ENCODE measurements at regions not wholly inside any gene's neighbourhood (a gene's known extent, or its start where the extent isn't known, plus 50 kb on each side); places are given as distances from the start of the nearest gene placed in this dataset.
"Not testable (repeated sequence)": the region's sequence is repeated elsewhere in the genome, so short reads cannot be mapped to it uniquely, and the experiment has no call there.

DNA sequence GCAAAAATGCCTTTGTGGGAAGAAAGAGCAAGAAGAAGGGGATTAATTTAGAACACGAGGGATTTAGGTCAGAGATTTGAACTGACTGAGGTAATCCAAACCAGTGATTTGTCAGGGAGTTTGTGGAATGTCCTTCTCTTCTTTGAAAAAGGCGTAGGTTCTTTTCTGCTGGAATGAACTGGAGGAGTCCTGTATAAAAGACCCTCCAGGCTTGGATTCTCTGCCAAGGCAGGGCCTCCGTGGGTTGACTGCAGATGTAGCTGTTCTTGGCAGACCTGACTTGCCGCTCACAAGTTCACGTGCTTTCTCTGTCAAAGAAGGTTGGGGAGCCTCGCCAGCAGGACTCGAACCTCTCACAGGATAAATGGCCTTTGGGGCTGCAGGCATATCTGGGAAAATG is 62.8 kb upstream of the STC2 start:
- TF ChIP-seq POLR2AphosphoS5 (IDR thresholded peaks at IDR 0.05): no peak
- no peak for TF ChIP-seq CTCF (IDR thresholded peaks at IDR 0.05)
- no peak for TF ChIP-seq EP300 (IDR thresholded peaks at IDR 0.05)
- TF ChIP-seq POLR2A (IDR thresholded peaks at IDR 0.05): no peak
- H3K36me3 ChIP-seq: no peaks in the 10 kb centered on the region
- peak in 1 of 2 donors; percentile 10 for DNase-seq
- H3K4me3 ChIP-seq: no peak overlapping the region
- peaks cover 0 to 13% (median 7%) of the 10 kb centered on the region in 4 donors for H3K9me3 ChIP-seq
- intact Hi-C loops (cut with DNase I; ENCODE audit: low total_unique reads): no loop called here
- 67 to 79% (median 77%) methylated on average over 7 of the region's 7 CpGs for WGBS, 5 donors
- H3K27ac ChIP-seq: no peak overlapping the region
- peaks cover 0 to 13% (median 0%) of the 10 kb centered on the region in 3 donors for H3K27me3 ChIP-seq
- no peaks in the 10 kb centered on the region for H3K4me1 ChIP-seq

DNA sequence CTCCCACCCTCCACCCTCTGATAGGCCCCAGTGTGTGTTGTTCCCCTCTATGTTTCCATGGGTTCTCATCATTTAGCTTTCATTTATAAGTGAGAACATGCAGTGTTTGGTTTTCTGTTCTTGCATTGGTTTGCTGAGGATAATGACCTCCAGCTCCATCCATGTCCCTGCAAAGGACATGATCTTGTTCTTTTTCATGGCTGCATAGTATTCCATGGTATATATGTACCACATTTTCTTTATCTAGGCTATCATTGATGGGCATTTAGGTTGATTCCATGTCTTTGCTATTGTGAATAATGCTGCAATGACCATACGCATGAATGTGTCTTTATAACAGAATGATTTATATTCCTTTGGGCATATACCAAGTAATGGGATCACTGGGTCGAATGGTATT is 59.1 kb upstream of the STC2 start:
- H3K4me3 ChIP-seq; H3K4me1 ChIP-seq; H3K36me3 ChIP-seq; H3K9me3 ChIP-seq; H3K27ac ChIP-seq; intact Hi-C loops (cut with DNase I; ENCODE audit: low total_unique reads); DNase-seq: not testable (repeated sequence)
- peaks cover 0 to 13% (median 0%) of the 10 kb centered on the region in 3 donors for H3K27me3 ChIP-seq
- 78 to 91% (median 83%) methylated on average over 2 of the region's 2 CpGs for WGBS, 5 donors

DNA sequence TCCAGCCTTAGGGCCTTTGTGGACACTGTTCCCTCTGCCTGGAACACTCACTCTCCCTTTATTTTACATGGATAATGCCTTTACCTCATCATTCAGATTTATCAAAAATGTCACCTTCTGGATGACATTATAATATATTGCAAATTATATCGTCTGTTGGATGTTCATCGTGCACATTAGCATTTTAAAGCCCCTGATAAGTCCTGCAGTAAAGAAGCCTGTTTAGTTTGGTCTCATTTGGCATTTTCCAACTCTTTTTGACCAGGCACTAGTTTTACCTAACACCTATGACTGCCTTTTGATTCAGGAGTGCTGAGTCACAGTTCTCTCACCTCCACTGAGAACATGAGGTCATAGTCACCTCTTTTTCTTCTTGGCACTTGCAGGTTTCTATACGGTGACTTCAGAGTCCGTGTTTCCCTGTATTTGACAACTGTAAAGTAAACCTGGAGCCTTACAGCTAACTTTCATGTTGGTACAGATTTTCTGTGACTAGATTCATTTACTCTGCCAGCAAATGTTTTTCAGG is 57.7 kb upstream of the STC2 start:
- no peaks in the 10 kb centered on the region for H3K9me3 ChIP-seq
- TF ChIP-seq CTCF (IDR thresholded peaks at IDR 0.05) (no peak), EP300 (IDR thresholded peaks at IDR 0.05) (no peak), POLR2AphosphoS5 (IDR thresholded peaks at IDR 0.05) (no peak), POLR2A (IDR thresholded peaks at IDR 0.05) (no peak)
- intact Hi-C loops (cut with DNase I; ENCODE audit: low total_unique reads): no loop called here
- no peak overlapping the region for H3K27ac ChIP-seq
- 61 to 81% (median 67%) methylated on average over 4 of the region's 4 CpGs for WGBS, 5 donors
- H3K27me3 ChIP-seq: peaks cover 0 to 9% (median 0%) of the 10 kb centered on the region in 3 donors
- DNase-seq: no peak
- no peaks in the 10 kb centered on the region for H3K36me3 ChIP-seq
- H3K4me3 ChIP-seq: no peak overlapping the region
- no peaks in the 10 kb centered on the region for H3K4me1 ChIP-seq

DNA sequence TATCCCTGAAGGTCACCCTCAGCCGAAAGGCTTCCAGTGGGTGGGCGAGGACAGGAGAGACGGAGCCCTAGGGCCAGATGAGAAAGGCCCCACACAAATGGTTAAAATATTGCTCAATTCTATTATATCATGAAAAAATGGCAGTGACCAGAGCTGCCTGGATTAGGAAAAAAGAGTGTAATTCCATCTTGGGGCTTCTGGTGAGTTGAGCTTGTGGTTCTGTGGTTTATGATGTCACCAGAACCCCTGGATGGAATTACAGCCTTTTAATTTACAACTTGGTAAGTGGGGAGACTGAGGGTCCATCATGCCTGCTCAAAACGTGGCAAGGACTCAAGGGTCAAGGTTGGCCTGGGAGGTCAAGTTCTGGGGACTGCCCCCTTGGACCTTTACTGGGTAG is 55.5 kb upstream of the STC2 start:
- TF ChIP-seq EP300 (IDR thresholded peaks at IDR 0.05): no peak
- TF ChIP-seq POLR2A (IDR thresholded peaks at IDR 0.05): no peak
- no peak for TF ChIP-seq CTCF (IDR thresholded peaks at IDR 0.05)
- no peak for TF ChIP-seq POLR2AphosphoS5 (IDR thresholded peaks at IDR 0.05)
- no peaks in the 10 kb centered on the region for H3K4me1 ChIP-seq
- intact Hi-C loops (cut with DNase I; ENCODE audit: low total_unique reads): no loop called here

DNA sequence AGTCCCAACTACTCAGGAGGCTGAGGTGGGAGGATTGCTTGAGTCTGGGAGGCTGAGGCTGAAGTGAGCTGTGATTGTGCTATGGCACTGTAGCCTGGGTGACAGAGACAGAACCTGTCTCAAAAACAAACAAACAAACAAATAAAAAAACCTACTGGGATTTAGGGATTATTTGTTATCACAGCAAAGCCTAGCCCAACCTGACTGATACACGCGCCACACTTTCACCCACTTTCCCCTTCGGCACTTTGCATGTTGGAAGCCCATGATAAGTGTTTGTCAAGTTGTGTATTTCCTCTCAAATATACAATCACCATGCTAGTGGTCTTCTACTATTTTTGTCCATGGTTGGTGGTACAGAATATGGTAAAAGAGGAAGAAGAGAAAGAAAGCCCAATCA is 50.5 kb upstream of the STC2 start:
- Histone ChIP-seq H3K36me3 (no peaks in the 10 kb centered on the region), H3K27me3 (no peaks in the 10 kb centered on the region), H3K4me1 (no peaks in the 10 kb centered on the region), H3K9me3 (peaks cover 0 to 9% (median 0%) of the 10 kb centered on the region in 4 donors), H3K27ac (no peak overlapping the region), H3K4me3 (no peak overlapping the region)
- intact Hi-C loops (cut with DNase I; ENCODE audit: low total_unique reads): no loop called here
- TF ChIP-seq POLR2A (IDR thresholded peaks at IDR 0.05) (no peak), POLR2AphosphoS5 (IDR thresholded peaks at IDR 0.05) (no peak), CTCF (IDR thresholded peaks at IDR 0.05) (no peak), EP300 (IDR thresholded peaks at IDR 0.05) (no peak)
- no peak for DNase-seq
- 92 to 98% (median 93%) methylated on average over 3 of the region's 3 CpGs for WGBS, 5 donors

More for the DNA sequence above, 55.5 kb upstream of the STC2 start:
- DNase-seq: no peak
- 73 to 82% (median 78%) methylated on average over 4 of the region's 4 CpGs for WGBS, 5 donors
- H3K9me3 ChIP-seq: peaks cover 0 to 6% (median 0%) of the 10 kb centered on the region in 4 donors
- H3K27me3 ChIP-seq: no peaks in the 10 kb centered on the region
- no peak overlapping the region for H3K4me3 ChIP-seq
- H3K27ac ChIP-seq: no peak overlapping the region
- no peaks in the 10 kb centered on the region for H3K36me3 ChIP-seq

Measured in stomach (tissue), 8 donors.